IMR-90 (cell line): ENCODE measurements at regions not wholly inside any gene's neighbourhood (a gene's known extent, or its start where the extent isn't known, plus 50 kb on each side); places are given as distances from the start of the nearest gene placed in this dataset.

Source experiments
- ATAC-seq: fragments of 200-7000 bp; cut with Tn5 transposase; 2 replicates; pipeline ENCODE4 v1.9.1; 2020; ENCODE audit warnings: low read depth, mild to moderate bottlenecking, moderate library complexity
- BruUV-seq: library from RNA; stranded (reverse); fragments of 400-500 nt; replicated peaks from 2 replicates; lab custom pipeline; 2021; lab: Mats Ljungman, UMichigan
- CTCF ChIA-PET: fragments of 300-600 bp; formaldehyde crosslinking; extraction: SDS; loops from one replicate; lab custom pipeline; 2021; ENCODE audit warnings: antibody characterized with exemption; lab: Yijun Ruan, JAX
- POLR2A ChIA-PET: fragments of 300-600 bp; sonication (Branson Sonifier 250); formaldehyde crosslinking; loops from one replicate; lab custom pipeline; 2022; ENCODE audit warnings: antibody characterized with exemption; ENCODE audit not compliant: unreplicated experiment; lab: Charles Lee
- DNase-seq: peaks from one replicate; pipeline ENCODE4 v3.0.0; 2013
- H2AFZ ChIP-seq: replicated peaks from 2 replicates; pipeline ENCODE3; 2013; ENCODE audit warnings: low read length, mild to moderate bottlenecking; ENCODE audit not compliant: poor library complexity
- H2AK5ac ChIP-seq: 2 replicates; pipeline ENCODE4 v1.6.1; 2013; ENCODE audit warnings: low read depth, low read length, inconsistent platforms
- H2AK9ac ChIP-seq: replicated peaks from 2 replicates; pipeline ENCODE3; 2013; ENCODE audit warnings: mild to moderate bottlenecking, low read depth, low read length, moderate library complexity; ENCODE audit not compliant: poor library complexity
- H2BK120ac ChIP-seq: 2 replicates; pipeline ENCODE4 v1.6.1; 2013; ENCODE audit warnings: low read depth, low read length, inconsistent platforms
- H2BK15ac ChIP-seq: 3 replicates; pipeline ENCODE4 v1.6.1; 2013; ENCODE audit warnings: low read depth, low read length, inconsistent platforms
- H2BK20ac ChIP-seq: 2 replicates; pipeline ENCODE4 v1.6.1; 2013; ENCODE audit warnings: low read depth, mild to moderate bottlenecking, inconsistent platforms, low read length, moderate library complexity
- H2BK5ac ChIP-seq: 2 replicates; pipeline ENCODE4 v1.6.1; 2013; ENCODE audit warnings: mild to moderate bottlenecking, low read depth, low read length, inconsistent platforms; ENCODE audit not compliant: poor library complexity, severe bottlenecking
- H3K14ac ChIP-seq: replicated peaks from 2 replicates; pipeline ENCODE4 v1.6.1; 2013; ENCODE audit warnings: low read depth, low read length, inconsistent platforms
- H3K18ac ChIP-seq: 2 replicates; pipeline ENCODE4 v1.6.1; 2013; ENCODE audit warnings: low read depth, low read length, control low read depth
- H3K23ac ChIP-seq: 2 replicates; pipeline ENCODE4 v1.6.1; 2013; ENCODE audit warnings: low read depth, low read length, inconsistent platforms
- H3K27ac ChIP-seq: 2 replicates; pipeline ENCODE4 v1.5.1; 2013; ENCODE audit warnings: mild to moderate bottlenecking, control low read depth, low read length; ENCODE audit not compliant: insufficient read depth
- H3K27me3 ChIP-seq: 2 replicates; pipeline ENCODE4 v1.6.1; 2013; ENCODE audit warnings: low read length; ENCODE audit not compliant: control insufficient read depth, insufficient read depth
- H3K36me3 ChIP-seq: 2 replicates; pipeline ENCODE4 v1.6.1; 2013; ENCODE audit warnings: low read length, mixed read lengths; ENCODE audit not compliant: control insufficient read depth, insufficient read depth
- H3K4ac ChIP-seq: 2 replicates; pipeline ENCODE4 v1.6.1; 2013; ENCODE audit warnings: low read depth, low read length, inconsistent platforms
- H3K4me1 ChIP-seq: 2 replicates; pipeline ENCODE4 v1.6.1; 2013; ENCODE audit warnings: low read length, mixed read lengths; ENCODE audit not compliant: control insufficient read depth, insufficient read depth
- H3K4me2 ChIP-seq: 2 replicates; pipeline ENCODE4 v1.6.1; 2013; ENCODE audit warnings: low read depth, mild to moderate bottlenecking, control low read depth, low read length, moderate library complexity
- H3K4me3 ChIP-seq: 2 replicates; pipeline ENCODE4 v1.5.1; 2013; ENCODE audit warnings: low read depth, mild to moderate bottlenecking, control low read depth, low read length, moderate library complexity; ENCODE audit not compliant: insufficient read depth
- H3K56ac ChIP-seq: 2 replicates; pipeline ENCODE4 v1.6.1; 2013; ENCODE audit warnings: low read length, inconsistent platforms; ENCODE audit not compliant: insufficient read depth; ENCODE audit errors: extremely low read depth
- H3K79me1 ChIP-seq, 2 experiments: 2 replicates each; pipeline ENCODE4 v1.6.1; 2013; ENCODE audit warnings: low read length in 2 of 2, inconsistent platforms in 1 of 2, low read depth in 1 of 2
- H3K9ac ChIP-seq: 2 replicates; pipeline ENCODE4 v1.6.1; 2013; ENCODE audit warnings: low read depth, low read length, control low read depth
- H3K9me1 ChIP-seq: 2 replicates; pipeline ENCODE4 v1.6.1; 2013; ENCODE audit warnings: low read length, inconsistent platforms; ENCODE audit not compliant: insufficient read depth
- H3K9me3 ChIP-seq: 2 replicates; pipeline ENCODE4 v1.6.1; 2013; ENCODE audit warnings: low read length; ENCODE audit not compliant: control insufficient read depth, insufficient read depth
- H4K20me1 ChIP-seq: 2 replicates; pipeline ENCODE4 v1.6.1; 2013; ENCODE audit warnings: low read length, inconsistent platforms; ENCODE audit not compliant: insufficient read depth
- H4K5ac ChIP-seq: 2 replicates; pipeline ENCODE4 v1.6.1; 2013; ENCODE audit warnings: mild to moderate bottlenecking, low read depth, low read length, control low read depth
- H4K8ac ChIP-seq, 2 experiments: 2 replicates each; pipeline ENCODE4 v1.6.1; 2013; ENCODE audit warnings: low read depth in 2 of 2, low read length in 2 of 2, control low read depth in 1 of 2, inconsistent platforms in 1 of 2
- H4K91ac ChIP-seq: 2 replicates; pipeline ENCODE4 v1.6.1; 2013; ENCODE audit warnings: low read depth, low read length, inconsistent platforms; ENCODE audit not compliant: insufficient read depth
- CEBPB ChIP-seq: IDR thresholded peaks from 2 replicates; pipeline ENCODE4 v1.6.1; 2012; ENCODE audit warnings: low read depth, low read length, improper control_type of control experiment
- CHD1 ChIP-seq: IDR thresholded peaks from 2 replicates; pipeline ENCODE4 v1.6.1; 2012; ENCODE audit warnings: low read depth, low read length, improper control_type of control experiment
- CTCF ChIP-seq: conservative IDR thresholded peaks from 2 replicates; pipeline ENCODE4 v1.5.1; 2012; ENCODE audit warnings: mild to moderate bottlenecking, low read depth, low read length, improper control_type of control experiment
- ELK1 ChIP-seq: fragments of 150-350 bp; IDR thresholded peaks from 2 replicates; pipeline ENCODE4 v1.6.1; 2016; ENCODE audit warnings: low read depth, mild to moderate bottlenecking, low read length, moderate library complexity, borderline replicate concordance
- FOS ChIP-seq: fragments of 150-350 bp; IDR thresholded peaks from 2 replicates; pipeline ENCODE4 v1.6.1; 2016; ENCODE audit warnings: low read depth, low read length
- MAFK ChIP-seq: IDR thresholded peaks from 2 replicates; pipeline ENCODE4 v1.6.1; 2012; ENCODE audit warnings: low read depth, low read length, improper control_type of control experiment
- MAZ ChIP-seq: IDR thresholded peaks from 2 replicates; pipeline ENCODE4 v1.6.1; 2012; ENCODE audit warnings: low read depth, mild to moderate bottlenecking, low read length, improper control_type of control experiment, moderate library complexity, borderline replicate concordance
- MXI1 ChIP-seq: IDR thresholded peaks from 2 replicates; pipeline ENCODE4 v1.6.1; 2012; ENCODE audit warnings: low read depth, mild to moderate bottlenecking, low read length, moderate library complexity, borderline replicate concordance
- NFE2L2 ChIP-seq: fragments of 150-350 bp; IDR thresholded peaks from 2 replicates; pipeline ENCODE4 v1.6.1; 2016; ENCODE audit warnings: low read depth, mild to moderate bottlenecking, low read length
- RAD21 ChIP-seq: IDR thresholded peaks from 2 replicates; pipeline ENCODE4 v1.6.1; 2012; ENCODE audit warnings: low read length, improper control_type of control experiment
- RCOR1 ChIP-seq: IDR thresholded peaks from 2 replicates; pipeline ENCODE4 v1.6.1; 2012; ENCODE audit warnings: mild to moderate bottlenecking, low read length, improper control_type of control experiment; ENCODE audit not compliant: insufficient replicate concordance
- RFX5 ChIP-seq: IDR thresholded peaks from 2 replicates; pipeline ENCODE4 v1.8.0; 2012; ENCODE audit warnings: low read depth, mild to moderate bottlenecking, low read length, moderate library complexity
- SMC3 ChIP-seq: fragments of 150-350 bp; IDR thresholded peaks from 2 replicates; pipeline ENCODE4 v1.6.1; 2016; ENCODE audit warnings: low read depth, mild to moderate bottlenecking, antibody characterized with exemption, low read length, moderate library complexity
- USF2 ChIP-seq: fragments of 150-350 bp; IDR thresholded peaks from 2 replicates; pipeline ENCODE4 v1.6.1; 2017; ENCODE audit warnings: mild to moderate bottlenecking, antibody characterized with exemption, low read length, low read depth
- WGBS, 2 experiments: methylation state at CpG; one replicate each; pipeline versions ENCODE4 v1.1.5 to v1.1.7; 2013; ENCODE audit warnings: missing lambda C conversion rate in 2 of 2; ENCODE audit not compliant: insufficient read length in 1 of 2; ENCODE audit errors: extremely low coverage in 2 of 2; 5-methylcytosine and 5-hydroxymethylcytosine counted together
- dilution Hi-C: fragments of 300-500 bp; cut with HindIII; formaldehyde crosslinking; loops from one replicate; pipeline ENCODE4 v1.14.3; 2018; ENCODE audit warnings: low sequenced_read_pairs; ENCODE audit not compliant: unreplicated experiment
- in situ Hi-C: fragments of 300-500 bp; cut with MboI; formaldehyde crosslinking; loops from 3 replicates; pipeline ENCODE4 v1.14.3; 2019; ENCODE audit warnings: low sequenced_read_pairs, inconsistent platforms, mixed read lengths
- intact Hi-C: fragments of 100-400 bp; cut with micrococcal nuclease; formaldehyde crosslinking; loops from 2 replicates; pipeline ENCODE4 v1.10.0; 2022

GRCh38 chr4:170230242-170230641, 140.5 kb upstream of the AADAT start:
- Histone ChIP-seq H3K23ac (no peak overlapping the region), H2BK20ac (no peak overlapping the region), H4K91ac (no peak overlapping the region), H3K36me3 (no peaks in the 10 kb centered on the region), H3K79me1 (no peaks in the 10 kb centered on the region), H3K56ac (no peak overlapping the region), H3K4me2 (no peak overlapping the region), H2AK5ac (no peak overlapping the region), H3K27me3 (no peaks in the 10 kb centered on the region), H3K27ac (no peak overlapping the region), H3K18ac (no peak overlapping the region), H2AFZ (no peak overlapping the region), H3K4me3 (no peak overlapping the region), H3K9me3 (0 out of 2 replicates have a peak, but pooled peaks cover 5% of the 10 kb centered on the region), H3K14ac (no peak overlapping the region), H3K9me1 (no peaks in the 10 kb centered on the region), H4K8ac (no peak overlapping the region), H2BK15ac (no peak overlapping the region), H2AK9ac (no peak overlapping the region), H3K9ac (no peak overlapping the region), H2BK5ac (no peak overlapping the region), H3K4ac (no peak overlapping the region), H4K5ac (no peak overlapping the region), H2BK120ac (no peak overlapping the region), H3K4me1 (no peaks in the 10 kb centered on the region), H4K20me1 (no peaks in the 10 kb centered on the region)
- ATAC-seq (no peak), DNase-seq (no peak)
- in situ Hi-C loops: no loop called here
- ChIA-PET POLR2A (no interaction called here), CTCF (no interaction called here)
- dilution Hi-C loops: no loop called here
- TF ChIP-seq NFE2L2 (no peak), USF2 (no peak), CHD1 (no peak), CEBPB (no peak), ELK1 (no peak), RFX5 (no peak), MXI1 (no peak), MAFK (no peak), SMC3 (no peak), FOS (no peak), CTCF (no peak), RCOR1 (no peak), RAD21 (no peak), MAZ (no peak)
- no CpG with 5 or more reads among the region's 5 CpGs for WGBS, 2 experiments
- intact Hi-C loops: no loop called here
- BruUV-seq: no TSS peak
